ENCODE measurements at regions not wholly inside any gene's neighbourhood (a gene's known extent, or its start where the extent isn't known, plus 50 kb on each side); places are given as distances from the start of the nearest gene placed in this dataset.
"Not testable (repeated sequence)": the region's sequence is repeated elsewhere in the genome, so short reads cannot be mapped to it uniquely, and the experiment has no call there.

DNA sequence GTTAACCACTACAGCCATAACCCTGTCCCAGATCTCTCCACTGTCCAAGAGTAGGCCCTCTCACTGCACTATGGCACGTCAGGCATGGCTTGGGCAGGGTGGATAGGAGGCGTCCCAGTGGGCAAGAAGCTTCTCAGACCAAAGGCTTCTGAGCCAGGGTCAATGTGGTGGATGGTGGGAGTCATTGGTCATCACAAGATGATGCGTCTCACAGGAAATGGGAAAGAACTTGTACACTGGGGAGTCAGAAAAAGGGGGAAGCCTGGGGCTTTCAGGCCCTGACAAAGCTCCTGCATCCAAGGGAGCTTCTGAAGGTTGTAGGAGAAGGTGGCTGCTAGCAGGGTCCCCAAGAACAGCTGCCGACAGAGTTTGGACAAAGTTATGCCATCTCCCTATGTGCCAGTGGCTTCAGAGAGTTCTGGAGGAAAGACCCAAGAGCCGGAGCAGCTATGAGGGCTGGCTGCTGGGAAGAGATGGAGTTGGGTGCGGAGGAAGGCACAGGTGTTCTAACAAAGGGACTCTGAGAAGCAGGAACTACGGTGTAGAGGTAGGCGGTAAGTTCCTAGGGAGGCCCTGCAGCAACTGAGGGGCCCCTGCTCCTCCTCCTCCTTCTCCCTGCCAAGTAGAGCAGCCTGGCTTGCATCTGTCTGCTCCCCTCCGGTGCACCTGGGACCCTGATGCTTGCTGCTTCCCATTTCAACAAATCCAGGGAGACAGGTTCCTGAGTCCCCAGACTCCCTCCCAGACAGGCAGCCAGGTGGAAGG, 81.1 kb downstream of the ARL6IP4 start:
- DNase-seq = no peak

GRCh38 chr12:123059500-123059899, 79.0 kb downstream of the ARL6IP4 start:
- no peak for DNase-seq

DNA sequence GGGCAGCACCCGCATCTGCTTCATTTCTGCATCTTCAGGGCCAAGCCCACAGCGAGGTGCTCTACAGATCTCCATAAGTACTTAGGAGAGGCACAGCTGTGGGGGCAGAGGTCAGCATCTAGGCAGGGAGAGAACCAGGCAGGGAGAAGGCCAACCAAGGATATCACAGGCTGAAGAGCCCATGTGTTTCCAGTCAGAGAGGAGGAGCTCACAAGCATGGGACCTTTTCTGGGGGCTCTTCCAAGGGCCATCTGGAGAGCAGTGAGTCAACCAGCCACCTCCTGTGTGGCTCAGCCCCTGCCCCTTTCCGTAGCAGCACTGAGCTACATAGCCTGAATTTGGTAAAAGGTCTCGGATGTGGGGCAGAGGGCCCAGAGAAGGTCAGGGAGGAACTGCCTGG, 78.5 kb downstream of the ARL6IP4 start:
- no peak for DNase-seq

DNA sequence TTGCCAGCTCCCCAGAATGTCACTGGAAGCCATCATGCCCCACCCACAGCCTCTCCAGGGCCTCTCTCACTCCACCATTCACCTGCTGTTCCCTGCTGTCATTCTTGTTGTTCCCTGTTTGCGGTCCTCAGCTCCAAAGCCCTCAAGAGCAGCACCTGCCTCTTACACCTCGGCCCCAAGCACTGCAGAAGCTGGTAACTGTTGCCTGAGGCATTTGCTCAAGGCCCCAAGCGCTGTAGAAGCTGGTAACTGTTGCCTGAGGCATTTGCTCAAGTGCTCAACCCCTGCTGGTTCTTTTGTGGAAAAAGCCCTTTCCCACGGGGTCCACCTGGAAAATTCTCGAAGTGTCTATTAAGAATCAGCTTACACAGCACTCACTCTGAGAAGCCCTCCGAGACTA, 78.0 kb downstream of the ARL6IP4 start:
- no peak for DNase-seq

DNA sequence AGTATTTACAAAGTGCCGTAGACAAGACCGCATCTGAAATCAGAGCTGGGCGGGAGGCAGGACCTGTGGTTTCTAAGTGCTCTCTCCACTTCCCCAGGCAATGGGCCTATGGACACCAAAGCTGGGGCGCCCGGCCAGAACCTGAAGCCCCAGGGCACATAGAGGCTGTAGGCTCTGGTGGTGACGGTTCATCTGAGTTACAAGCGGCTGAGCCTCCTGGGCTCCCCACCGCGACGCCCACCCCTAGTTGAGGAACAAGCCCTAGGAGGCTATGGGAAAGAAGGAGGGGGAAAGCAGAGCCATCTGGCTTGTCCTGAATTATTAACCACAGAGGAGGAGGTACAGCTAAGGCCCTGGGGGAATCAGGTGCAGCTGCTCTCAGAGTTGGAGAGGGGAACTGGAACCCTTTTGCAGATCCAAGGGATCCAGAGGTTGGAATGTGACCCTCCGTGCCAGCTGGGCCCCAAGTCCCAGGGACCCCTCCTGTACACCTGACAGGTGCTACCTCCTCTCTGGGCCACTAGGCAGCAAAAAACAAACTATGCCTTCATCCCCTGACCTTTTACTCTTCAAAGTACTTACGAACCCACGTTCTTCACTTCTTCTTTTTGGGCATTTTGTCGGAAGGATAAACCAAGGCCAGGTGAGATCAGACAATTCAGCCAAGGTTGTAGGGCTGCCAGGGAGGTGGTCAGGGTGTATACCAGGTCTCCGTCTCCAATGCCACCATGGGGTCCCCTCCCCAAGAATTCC, 77.2 kb downstream of the ARL6IP4 start:
- DNase-seq = peak in 1 of 2 experiments; percentile 24

DNA sequence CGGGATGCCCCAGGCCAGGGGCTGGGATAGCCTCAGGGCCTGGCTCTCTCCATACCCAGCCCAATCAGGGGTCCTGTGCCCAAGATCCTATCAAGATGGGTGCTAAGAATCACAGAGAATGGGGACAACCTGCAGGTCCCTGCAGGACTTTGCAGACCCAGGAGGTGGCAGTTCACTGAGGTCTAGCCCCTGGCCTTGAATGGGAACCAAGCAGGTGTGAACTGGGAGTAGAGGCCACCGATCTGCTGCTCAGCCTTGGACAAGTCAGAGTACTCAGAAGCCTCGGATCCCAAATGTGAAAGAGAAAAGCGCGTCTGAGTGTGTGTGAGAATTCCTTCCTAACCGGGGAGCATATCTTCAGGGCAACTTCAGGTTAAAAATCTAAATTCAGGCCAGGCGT, 76.2 kb downstream of the ARL6IP4 start:
- no peak for DNase-seq

DNA sequence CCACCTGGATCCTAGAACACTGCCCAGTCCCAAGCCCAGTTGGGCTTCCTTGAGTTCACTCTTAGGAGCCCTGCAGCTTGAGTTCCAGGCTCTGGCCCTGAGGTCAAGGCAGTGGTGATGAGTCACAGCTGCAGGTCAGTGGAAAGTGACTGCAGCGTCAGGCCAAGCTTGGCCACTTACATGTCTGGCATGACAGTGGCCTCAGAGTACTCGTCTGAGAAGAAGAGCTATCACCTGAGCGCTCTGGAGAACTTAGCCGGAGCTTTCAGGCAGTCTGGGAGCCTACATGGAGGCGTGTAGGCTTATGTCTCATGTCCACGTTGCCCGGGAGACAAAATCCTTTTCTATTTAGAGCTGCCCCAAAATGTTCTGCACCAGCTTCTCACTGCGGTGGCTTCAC, 75.6 kb downstream of the ARL6IP4 start:
- no peak for DNase-seq

- no peak for DNase-seq
Observed at GRCh38 chr12:123055281-123055766, 74.8 kb downstream of the ARL6IP4 start.

GRCh38 chr12:123054371-123054770, 73.9 kb downstream of the ARL6IP4 start:
- no peak for DNase-seq

- DNase-seq = no peak
Observed at GRCh38 chr12:123051556-123051955, 71.1 kb downstream of the ARL6IP4 start.

DNA sequence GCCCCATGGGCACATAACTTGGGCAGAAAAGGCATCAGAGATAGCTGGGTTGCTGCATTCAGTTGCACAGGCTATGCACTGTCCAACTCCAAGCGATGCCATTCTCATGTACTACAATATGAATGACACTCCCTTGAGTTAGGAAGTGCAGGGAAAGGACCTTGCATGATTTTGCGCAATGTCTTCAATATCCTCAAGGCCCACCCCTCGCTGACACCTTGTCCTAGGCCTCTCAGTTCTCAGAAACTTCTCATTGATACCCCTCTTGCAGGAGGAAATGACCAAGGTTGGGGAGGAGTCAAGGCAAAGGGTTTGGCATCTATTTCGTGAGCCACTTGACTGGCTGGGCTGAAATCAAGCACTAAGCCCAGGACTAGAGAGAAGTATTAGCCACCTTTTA, 70.4 kb downstream of the ARL6IP4 start:
- DNase-seq = no peak

- DNase-seq = no peak
Observed at GRCh38 chr12:123050331-123050831, 69.9 kb downstream of the ARL6IP4 start.

- no peak for DNase-seq
Observed at GRCh38 chr12:123049398-123050240, 69.1 kb downstream of the ARL6IP4 start.

GRCh38 chr12:123047892-123048291, 67.4 kb downstream of the ARL6IP4 start:
- not testable (repeated sequence) for DNase-seq

GRCh38 chr12:123047289-123047688, 66.8 kb downstream of the ARL6IP4 start:
- DNase-seq = peak; percentile 19 to 30

GRCh38 chr12:123046431-123046830, 66.0 kb downstream of the ARL6IP4 start:
- DNase-seq = no peak

DNA sequence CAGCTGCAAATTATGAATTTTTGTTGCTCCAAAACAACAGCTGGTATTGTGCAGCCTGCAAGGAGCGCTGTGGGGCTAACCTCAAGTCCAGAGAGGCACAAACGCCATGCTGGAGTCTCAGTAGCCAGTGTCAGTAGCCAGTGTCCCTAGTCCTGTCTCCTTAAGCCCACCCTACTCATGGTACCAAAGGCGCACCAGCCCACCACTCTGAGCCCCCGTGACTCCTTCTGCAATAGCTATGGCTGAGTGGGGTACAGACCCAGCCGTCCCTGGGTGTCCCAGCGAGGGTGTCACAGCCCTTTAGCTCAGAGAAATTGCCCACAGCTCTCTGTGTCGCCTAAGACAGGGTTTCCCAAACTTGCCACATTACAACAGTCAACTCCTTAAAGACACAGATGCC, 65.2 kb downstream of the ARL6IP4 start:
- DNase-seq = no peak

GRCh38 chr12:123044351-123044750, 63.9 kb downstream of the ARL6IP4 start:
- no peak for DNase-seq

DNA sequence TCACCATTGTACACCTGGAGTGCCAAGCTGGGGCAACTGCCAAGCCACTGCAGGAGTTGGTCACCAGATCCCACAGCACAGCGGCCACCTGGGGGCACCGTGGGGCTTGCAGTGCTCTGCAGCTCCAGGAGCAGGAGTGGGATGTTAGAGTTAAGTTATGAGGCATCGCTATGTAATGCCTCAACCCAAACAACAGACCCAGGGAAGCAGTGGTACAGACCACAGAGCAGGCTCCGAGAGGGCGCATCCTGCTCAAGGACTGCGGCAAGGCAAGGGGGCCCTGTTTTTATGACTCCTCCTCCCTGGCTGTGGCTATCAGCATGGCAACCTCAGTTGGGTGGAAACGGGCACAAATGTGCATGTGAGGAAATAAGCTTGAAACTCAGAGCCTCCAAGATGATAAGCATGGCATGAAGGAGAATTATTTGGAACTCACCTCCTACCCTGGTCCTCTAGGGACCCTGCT, 63.1 kb downstream of the ARL6IP4 start:
- peak; percentile 47 to 80 for DNase-seq

DNA sequence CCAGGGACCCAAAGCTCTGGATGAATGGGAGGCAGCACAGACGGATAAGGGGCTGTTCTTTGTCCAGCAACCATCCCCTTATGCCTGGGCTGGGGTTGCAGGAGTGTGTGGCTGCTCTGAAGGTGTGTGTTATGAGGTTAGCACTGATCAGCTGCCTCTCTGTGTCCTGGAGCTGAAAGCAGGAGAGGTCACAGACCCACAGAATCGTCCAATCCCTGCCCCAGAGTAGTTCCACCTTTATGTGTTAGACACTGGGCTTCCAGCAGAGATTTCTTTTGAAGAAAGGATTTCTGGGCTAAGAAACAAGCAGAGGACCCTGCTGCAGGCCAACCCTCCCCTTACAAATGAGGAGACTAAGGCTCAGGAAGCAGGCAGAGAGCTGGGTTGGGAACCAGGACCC, 62.4 kb downstream of the ARL6IP4 start:
- DNase-seq = no peak

- no peak for DNase-seq
Observed at GRCh38 chr12:123041811-123042655, 61.6 kb downstream of the ARL6IP4 start.

- DNase-seq = peak in 1 of 2 experiments; percentile 34
Observed at GRCh38 chr12:123041042-123041531, 60.6 kb downstream of the ARL6IP4 start.
